Esophagus muscularis mucosa (tissue), 4 donors: ENCODE measurements at regions not wholly inside any gene's neighbourhood (a gene's known extent, or its start where the extent isn't known, plus 50 kb on each side); places are given as distances from the start of the nearest gene placed in this dataset.

Experiments
- DNase-seq: peaks from one replicate; pipeline ENCODE4 v3.0.0-alpha.2; 2017; ENCODE audit errors: extremely low spot score
- H3K27ac ChIP-seq, 4 donors: fragments of 200-600 bp; sonication (generic); replicated peaks in 1 of 4; 1 replicate in 3 of 4; 2 replicates in 1 of 4; pipeline ENCODE4 v1.5.1; 2016 to 2019; ENCODE audit warnings: mild to moderate bottlenecking in 1 of 4
- H3K27me3 ChIP-seq, 4 donors: fragments of 200-600 bp; sonication (generic); one replicate each; pipeline versions ENCODE4 v1.5.1 to v1.6.0; 2016 to 2019
- H3K36me3 ChIP-seq, 4 donors: fragments of 200-600 bp; sonication (generic); one replicate each; pipeline ENCODE4 v1.5.1; 2016 to 2019
- H3K4me1 ChIP-seq, 4 donors: fragments of 200-600 bp; sonication (generic); one replicate each; pipeline ENCODE4 v1.5.1; 2016 to 2019
- H3K4me3 ChIP-seq, 4 donors: fragments of 200-600 bp; sonication (generic); 1 replicate in 2 of 4; 2 replicates in 2 of 4; pipeline ENCODE4 v1.5.1; 2016 to 2019; ENCODE audit warnings: mild to moderate bottlenecking in 4 of 4, moderate library complexity in 1 of 4
- H3K9me3 ChIP-seq, 4 donors: fragments of 200-600 bp; sonication (generic); 1 replicate in 3 of 4; 2 replicates in 1 of 4; pipeline ENCODE4 v1.5.1; 2016 to 2019
- CTCF ChIP-seq, 3 experiments: fragments of 200-600 bp in 2 of 3; fragments of 450-650 bp in 1 of 3; sonication (generic) in 2 of 3; IDR thresholded peaks; one replicate each; pipeline ENCODE4 v1.5.1; 2017 to 2019; ENCODE audit warnings: antibody characterized with exemption in 3 of 3, mild to moderate bottlenecking in 2 of 3, moderate library complexity in 1 of 3
- EP300 ChIP-seq: sonication (generic); formaldehyde crosslinking; IDR thresholded peaks from one replicate; pipeline ENCODE4 v1.6.1; 2017; ENCODE audit warnings: antibody characterized with exemption
- POLR2A ChIP-seq: fragments of 450-650 bp; IDR thresholded peaks from one replicate; pipeline ENCODE4 v1.6.1; 2017; ENCODE audit warnings: antibody characterized with exemption, moderate library complexity, mild to moderate bottlenecking, low read depth
- POLR2AphosphoS5 ChIP-seq, 2 donors: sonication (generic); formaldehyde crosslinking; IDR thresholded peaks; one replicate each; pipeline ENCODE4 v1.6.1; 2017; ENCODE audit warnings: antibody characterized with exemption in 2 of 2
- WGBS: methylation state at CpG from one replicate; pipeline ENCODE4 v1.1.5; 2018; 5-methylcytosine and 5-hydroxymethylcytosine counted together
- intact Hi-C: fragments of 100-400 bp; cut with DNase I; formaldehyde crosslinking; loops from one replicate; pipeline ENCODE4 v1.15.1; 2023

GRCh38 chr2:217290467-217290866 lies 430.6 kb upstream of the TNP1 start:
- no peaks in the 10 kb centered on the region for H3K9me3 ChIP-seq
- peak overlapping the region in 3 of 4 donors; percentile 29 to 41 (median 37) for H3K27ac ChIP-seq
- H3K4me1 ChIP-seq: peaks cover 17 to 42% (median 36%) of the 10 kb centered on the region in 4 donors
- H3K36me3 ChIP-seq: no peaks in the 10 kb centered on the region
- no peak overlapping the region for H3K4me3 ChIP-seq
- intact Hi-C loops: no loop called here
- TF ChIP-seq POLR2AphosphoS5 (IDR thresholded peaks at IDR 0.05) (no peak), EP300 (no peak), POLR2A (no peak)
- DNase-seq: peak; percentile 64
- H3K27me3 ChIP-seq: no peaks in the 10 kb centered on the region

GRCh38 chr2:217289907-217290280 lies 430.0 kb upstream of the TNP1 start:
- WGBS: 42% methylated on average over 2 of the region's 2 CpGs
- Histone ChIP-seq H3K4me3 (no peak overlapping the region), H3K36me3 (no peaks in the 10 kb centered on the region), H3K27me3 (no peaks in the 10 kb centered on the region), H3K9me3 (no peaks in the 10 kb centered on the region), H3K27ac (peak overlapping the region; percentile 29 to 41 (median 36)), H3K4me1 (peaks cover 17 to 42% (median 37%) of the 10 kb centered on the region in 4 donors)
- intact Hi-C loops: no loop called here
- TF ChIP-seq POLR2AphosphoS5 (IDR thresholded peaks at IDR 0.05) (no peak), EP300 (no peak), CTCF (IDR thresholded peaks at IDR 0.05) (no peak), POLR2A (no peak)
- peak; percentile 77 for DNase-seq

GRCh38 chr2:217289177-217289906 lies 429.5 kb upstream of the TNP1 start:
- TF ChIP-seq EP300 (no peak), POLR2AphosphoS5 (IDR thresholded peaks at IDR 0.05) (no peak), POLR2A (no peak), CTCF (IDR thresholded peaks at IDR 0.05) (no peak)
- Histone ChIP-seq H3K36me3 (no peaks in the 10 kb centered on the region), H3K4me3 (no peak overlapping the region), H3K27ac (peak overlapping the region; percentile 29 to 41 (median 36)), H3K27me3 (no peaks in the 10 kb centered on the region), H3K9me3 (no peaks in the 10 kb centered on the region), H3K4me1 (peaks cover 17 to 38% (median 33%) of the 10 kb centered on the region in 4 donors)
- 80% methylated on average over 2 of the region's 2 CpGs for WGBS
- intact Hi-C loops: no loop called here
- DNase-seq: peak; percentile 86

GRCh38 chr2:217288472-217289063 lies 428.7 kb upstream of the TNP1 start:
- H3K27me3 ChIP-seq: no peaks in the 10 kb centered on the region
- intact Hi-C loops: no loop called here
- no peak overlapping the region for H3K4me3 ChIP-seq
- H3K36me3 ChIP-seq: no peaks in the 10 kb centered on the region
- TF ChIP-seq CTCF (IDR thresholded peaks at IDR 0.05): no peak
- TF ChIP-seq POLR2A: no peak
- no peak for TF ChIP-seq POLR2AphosphoS5 (IDR thresholded peaks at IDR 0.05)
- no peak for TF ChIP-seq EP300
- DNase-seq: peak; percentile 34
- no peak overlapping the region for H3K27ac ChIP-seq
- peaks cover 17 to 31% (median 26%) of the 10 kb centered on the region in 4 donors for H3K4me1 ChIP-seq
- H3K9me3 ChIP-seq: no peaks in the 10 kb centered on the region
- 39% methylated on average over 3 of the region's 3 CpGs for WGBS

GRCh38 chr2:217286833-217287232 lies 427.0 kb upstream of the TNP1 start:
- peak; percentile 24 for DNase-seq
- Histone ChIP-seq H3K27ac (no peak overlapping the region), H3K4me1 (peaks cover 17 to 20% (median 19%) of the 10 kb centered on the region in 4 donors), H3K36me3 (no peaks in the 10 kb centered on the region), H3K9me3 (no peaks in the 10 kb centered on the region), H3K4me3 (no peak overlapping the region), H3K27me3 (no peaks in the 10 kb centered on the region)
- WGBS: 97% methylated on average over 2 of the region's 2 CpGs
- intact Hi-C loops: no loop called here
- TF ChIP-seq EP300 (no peak), POLR2AphosphoS5 (IDR thresholded peaks at IDR 0.05) (no peak), POLR2A (no peak), CTCF (IDR thresholded peaks at IDR 0.05) (no peak)
